ENCODE measurements at regions not wholly inside any gene's neighbourhood (a gene's known extent, or its start where the extent isn't known, plus 50 kb on each side); places are given as distances from the start of the nearest gene placed in this dataset.
A peak's percentile ranks its signal among the peaks of the same experiment; 100 is the strongest.

DNA sequence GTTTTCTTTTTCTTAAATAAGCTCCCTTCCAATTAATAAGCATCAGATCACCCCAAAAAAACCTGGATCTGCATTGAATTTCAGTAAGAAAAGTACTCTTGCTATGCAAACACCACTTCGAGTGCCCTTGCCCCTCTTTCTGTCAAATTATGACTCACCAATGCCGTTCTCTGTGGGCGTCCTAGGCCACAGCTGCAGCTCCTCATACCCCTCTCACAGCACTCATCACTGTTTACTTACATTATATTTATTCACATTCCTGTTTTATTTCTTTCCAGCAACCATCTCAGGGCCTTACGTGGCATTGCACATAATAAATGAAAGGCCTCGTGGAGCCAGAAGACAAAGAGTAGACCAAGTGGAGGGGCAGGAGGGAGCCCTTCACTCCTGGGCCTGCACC, 99.1 kb upstream of the CTTNBP2NL start:
- Histone ChIP-seq H3K9ac (no peak overlapping the region), H3K4me3 (no peak overlapping the region), H3K27ac (no peak overlapping the region), H3F3A (ENCODE audit: low read depth) (no peaks in the 10 kb centered on the region), H3K27me3 (no peaks in the 10 kb centered on the region), H3K4me2 (no peak overlapping the region), H3K9me3 (ENCODE audit: low read depth) (no peaks in the 10 kb centered on the region), H3K79me2 (ENCODE audit: low read depth) (no peaks in the 10 kb centered on the region), H3K36me3 (no peaks in the 10 kb centered on the region), H2AFZ (replicated peaks) (no peak overlapping the region), H4K20me1 (ENCODE audit: low read depth) (no peaks in the 10 kb centered on the region), H3K4me1 (no peaks in the 10 kb centered on the region)
- TF ChIP-seq EZH2phosphoT487 (IDR thresholded peaks at IDR 0.05) = no peak
- TF ChIP-seq, protein P1, sequence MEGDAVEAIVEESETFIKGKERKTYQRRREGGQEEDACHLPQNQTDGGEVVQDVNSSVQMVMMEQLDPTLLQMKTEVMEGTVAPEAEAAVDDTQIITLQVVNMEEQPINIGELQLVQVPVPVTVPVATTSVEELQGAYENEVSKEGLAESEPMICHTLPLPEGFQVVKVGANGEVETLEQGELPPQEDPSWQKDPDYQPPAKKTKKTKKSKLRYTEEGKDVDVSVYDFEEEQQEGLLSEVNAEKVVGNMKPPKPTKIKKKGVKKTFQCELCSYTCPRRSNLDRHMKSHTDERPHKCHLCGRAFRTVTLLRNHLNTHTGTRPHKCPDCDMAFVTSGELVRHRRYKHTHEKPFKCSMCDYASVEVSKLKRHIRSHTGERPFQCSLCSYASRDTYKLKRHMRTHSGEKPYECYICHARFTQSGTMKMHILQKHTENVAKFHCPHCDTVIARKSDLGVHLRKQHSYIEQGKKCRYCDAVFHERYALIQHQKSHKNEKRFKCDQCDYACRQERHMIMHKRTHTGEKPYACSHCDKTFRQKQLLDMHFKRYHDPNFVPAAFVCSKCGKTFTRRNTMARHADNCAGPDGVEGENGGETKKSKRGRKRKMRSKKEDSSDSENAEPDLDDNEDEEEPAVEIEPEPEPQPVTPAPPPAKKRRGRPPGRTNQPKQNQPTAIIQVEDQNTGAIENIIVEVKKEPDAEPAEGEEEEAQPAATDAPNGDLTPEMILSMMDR (IDR thresholded peaks at IDR 0.05) = no peak
- TF ChIP-seq EZH2 (IDR thresholded peaks at IDR 0.05) = no peak
- H3K27ac Mint-ChIP-seq = no peak overlapping the region
- no peak overlapping the region for H3K4me3 Mint-ChIP-seq
- H3K4me1 Mint-ChIP-seq = no peaks in the 10 kb centered on the region
- H3K36me3 Mint-ChIP-seq = no peaks in the 10 kb centered on the region
- peaks cover 3% of the 10 kb centered on the region for H3K27me3 Mint-ChIP-seq (ENCODE audit: insufficient read depth, low read depth)
- no peaks in the 10 kb centered on the region for H3K9me3 Mint-ChIP-seq
- no peak for DNase-seq (ENCODE audit: low spot score)

DNA sequence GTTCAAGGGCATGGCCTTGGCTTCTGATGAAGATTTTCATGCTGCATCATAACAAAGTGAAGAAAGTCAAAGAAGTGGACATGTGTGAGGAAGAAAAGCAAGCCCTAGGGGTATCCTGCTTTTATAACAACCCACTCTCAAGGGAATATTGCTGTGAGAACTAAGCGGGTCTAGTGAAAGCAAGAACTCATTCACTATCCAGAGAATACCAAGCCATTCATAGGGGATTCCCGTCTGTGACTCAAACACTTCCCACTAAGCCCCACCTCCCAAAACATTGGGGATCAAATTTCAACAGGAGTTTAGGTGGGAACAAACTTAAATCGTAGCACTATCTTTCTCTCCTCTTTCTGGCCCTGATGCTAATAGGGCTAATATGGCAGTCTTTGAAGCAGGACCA, 98.5 kb upstream of the CTTNBP2NL start:
- Histone ChIP-seq H3K9ac (no peak overlapping the region), H3K9me3 (ENCODE audit: low read depth) (no peaks in the 10 kb centered on the region), H3F3A (ENCODE audit: low read depth) (no peaks in the 10 kb centered on the region), H4K20me1 (ENCODE audit: low read depth) (no peaks in the 10 kb centered on the region), H3K79me2 (ENCODE audit: low read depth) (no peaks in the 10 kb centered on the region), H3K4me3 (no peak overlapping the region), H3K4me1 (no peaks in the 10 kb centered on the region), H3K4me2 (no peak overlapping the region), H3K36me3 (no peaks in the 10 kb centered on the region), H3K27ac (no peak overlapping the region), H3K27me3 (no peaks in the 10 kb centered on the region), H2AFZ (replicated peaks) (no peak overlapping the region)
- Mint-ChIP-seq H3K27ac (no peak overlapping the region), H3K4me3 (no peak overlapping the region), H3K36me3 (no peaks in the 10 kb centered on the region), H3K9me3 (no peaks in the 10 kb centered on the region), H3K27me3 (ENCODE audit: insufficient read depth, low read depth) (peaks cover 3% of the 10 kb centered on the region), H3K4me1 (no peaks in the 10 kb centered on the region)
- DNase-seq (ENCODE audit: low spot score) = no peak
- TF ChIP-seq, protein P1 (IDR thresholded peaks at IDR 0.05) = no peak
- TF ChIP-seq EZH2 (IDR thresholded peaks at IDR 0.05) = no peak
- TF ChIP-seq EZH2phosphoT487 (IDR thresholded peaks at IDR 0.05) = no peak

DNA sequence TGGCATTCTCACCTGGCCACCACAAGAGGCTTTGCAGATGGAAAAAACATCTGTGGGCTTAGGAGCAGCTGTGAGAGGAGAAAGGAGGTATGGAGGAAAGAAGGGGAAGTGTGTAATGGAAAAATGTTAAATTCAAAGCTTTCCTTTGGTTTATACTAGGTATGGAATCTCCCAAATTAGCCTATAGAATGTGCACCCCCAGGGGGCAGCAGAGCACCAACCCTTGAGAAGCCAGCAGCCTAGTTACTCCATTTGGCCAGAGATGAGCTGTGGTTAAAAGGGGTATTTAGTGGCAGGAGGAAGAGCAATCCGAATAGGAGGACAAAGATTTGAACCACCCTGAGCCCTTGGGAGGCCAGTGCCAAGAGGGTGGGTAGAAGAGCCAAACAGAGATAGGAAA, 97.5 kb upstream of the CTTNBP2NL start:
- no peak overlapping the region for H3K9ac ChIP-seq
- peak; percentile 80 for DNase-seq (ENCODE audit: low spot score)
- Mint-ChIP-seq H3K36me3 (no peaks in the 10 kb centered on the region), H3K9me3 (no peaks in the 10 kb centered on the region), H3K4me1 (no peaks in the 10 kb centered on the region), H3K27me3 (ENCODE audit: insufficient read depth, low read depth) (peaks cover 3% of the 10 kb centered on the region), H3K4me3 (no peak overlapping the region), H3K27ac (no peak overlapping the region)
- no peaks in the 10 kb centered on the region for H3F3A ChIP-seq (ENCODE audit: low read depth)
- H4K20me1 ChIP-seq (ENCODE audit: low read depth) = no peaks in the 10 kb centered on the region
- no peaks in the 10 kb centered on the region for H3K4me1 ChIP-seq
- H3K27ac ChIP-seq = no peak overlapping the region
- no peak overlapping the region for H3K4me2 ChIP-seq
- H3K79me2 ChIP-seq (ENCODE audit: low read depth) = no peaks in the 10 kb centered on the region
- H3K27me3 ChIP-seq = no peaks in the 10 kb centered on the region
- H3K4me3 ChIP-seq = no peak overlapping the region
- no peak overlapping the region for H2AFZ ChIP-seq (replicated peaks)
- TF ChIP-seq EZH2 (IDR thresholded peaks at IDR 0.05) (no peak), EZH2phosphoT487 (IDR thresholded peaks at IDR 0.05) (no peak)
- TF ChIP-seq, protein P1 (IDR thresholded peaks at IDR 0.05) = peak; percentile 78
- no peaks in the 10 kb centered on the region for H3K36me3 ChIP-seq
- no peaks in the 10 kb centered on the region for H3K9me3 ChIP-seq (ENCODE audit: low read depth)
